RCC 7860 (cell line): ENCODE measurements at regions not wholly inside any gene's neighbourhood (a gene's known extent, or its start where the extent isn't known, plus 50 kb on each side); places are given as distances from the start of the nearest gene placed in this dataset.
"Not testable (repeated sequence)": the region's sequence is repeated elsewhere in the genome, so short reads cannot be mapped to it uniquely, and the experiment has no call there.

ENCODE experiments used
- DNase-seq: peaks from one replicate; pipeline ENCODE4 v3.0.0-alpha.2; 2015; ENCODE audit warnings: low spot score
- FAIRE-seq: peaks from 2 replicates; lab custom pipeline; 2012; peaks lifted over from hg19 to GRCh38; lab: Jason Lieb, UNC

DNA sequence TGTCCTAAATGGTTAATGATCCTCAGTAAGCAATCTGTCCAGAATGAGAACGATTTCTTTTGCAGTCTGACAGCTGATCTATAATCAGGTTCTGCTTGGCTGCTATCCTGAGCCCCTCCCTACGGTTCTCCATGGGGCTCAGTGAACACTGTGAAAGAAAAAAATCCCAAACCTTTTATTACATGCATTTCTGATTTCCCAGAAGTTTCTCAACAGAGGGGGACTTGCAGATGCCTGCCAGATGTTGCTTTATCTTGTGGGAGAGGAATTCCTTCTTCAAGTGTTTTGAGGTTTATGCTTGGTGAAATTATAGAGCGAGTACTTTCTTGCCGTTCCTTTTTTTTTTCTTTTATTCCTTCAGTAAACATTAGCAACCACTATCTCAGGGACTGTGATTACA lies 531.9 kb upstream of the ISX start:
- FAIRE-seq: no peak
- no peak for DNase-seq

- DNase-seq: peak; percentile 66
These were observed 498.6 kb upstream of the ISX start for GRCh38 chr22:34567367-34567766.

DNA sequence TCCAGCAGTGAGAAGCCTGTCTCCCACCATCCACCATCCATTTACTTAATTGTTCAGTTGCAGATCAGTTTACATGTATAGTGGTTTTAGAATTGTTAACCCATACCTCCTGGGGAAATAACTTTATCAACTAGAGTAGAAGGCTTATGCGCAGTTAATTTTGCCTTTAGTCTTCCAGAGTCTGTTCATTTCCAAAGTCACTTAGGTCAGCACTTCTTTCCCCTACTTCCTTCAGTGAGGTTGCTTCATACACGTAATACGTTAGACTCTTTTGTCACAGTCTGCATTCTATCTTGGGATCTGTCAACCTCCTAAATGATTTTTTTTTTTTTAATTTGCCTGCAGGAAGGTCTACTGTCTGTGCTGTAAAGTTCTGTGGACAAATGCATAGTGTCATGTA lies 495.6 kb upstream of the ISX start:
- FAIRE-seq: no peak
- DNase-seq: no peak

More at GRCh38 chr22:34567367-34567766, 498.6 kb upstream of the ISX start:
- no peak for FAIRE-seq

DNA sequence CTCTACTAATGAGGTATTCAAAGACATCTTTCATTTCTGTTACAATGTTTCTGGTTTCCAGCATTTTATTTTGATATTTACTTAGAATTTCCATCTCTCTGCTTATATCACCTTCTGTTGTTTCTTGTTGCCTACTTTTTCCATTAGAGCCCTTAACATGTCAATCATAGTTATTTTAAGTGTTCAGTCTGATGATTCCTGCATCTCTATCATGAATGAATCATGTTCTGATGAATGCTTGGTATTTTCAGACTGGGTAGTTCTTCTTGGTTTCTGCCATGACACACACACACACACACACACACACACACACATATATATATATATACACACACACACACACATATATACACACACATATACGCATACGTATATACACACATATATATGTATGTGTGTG lies 486.4 kb upstream of the ISX start:
- DNase-seq (no peak), FAIRE-seq (no peak)

DNA sequence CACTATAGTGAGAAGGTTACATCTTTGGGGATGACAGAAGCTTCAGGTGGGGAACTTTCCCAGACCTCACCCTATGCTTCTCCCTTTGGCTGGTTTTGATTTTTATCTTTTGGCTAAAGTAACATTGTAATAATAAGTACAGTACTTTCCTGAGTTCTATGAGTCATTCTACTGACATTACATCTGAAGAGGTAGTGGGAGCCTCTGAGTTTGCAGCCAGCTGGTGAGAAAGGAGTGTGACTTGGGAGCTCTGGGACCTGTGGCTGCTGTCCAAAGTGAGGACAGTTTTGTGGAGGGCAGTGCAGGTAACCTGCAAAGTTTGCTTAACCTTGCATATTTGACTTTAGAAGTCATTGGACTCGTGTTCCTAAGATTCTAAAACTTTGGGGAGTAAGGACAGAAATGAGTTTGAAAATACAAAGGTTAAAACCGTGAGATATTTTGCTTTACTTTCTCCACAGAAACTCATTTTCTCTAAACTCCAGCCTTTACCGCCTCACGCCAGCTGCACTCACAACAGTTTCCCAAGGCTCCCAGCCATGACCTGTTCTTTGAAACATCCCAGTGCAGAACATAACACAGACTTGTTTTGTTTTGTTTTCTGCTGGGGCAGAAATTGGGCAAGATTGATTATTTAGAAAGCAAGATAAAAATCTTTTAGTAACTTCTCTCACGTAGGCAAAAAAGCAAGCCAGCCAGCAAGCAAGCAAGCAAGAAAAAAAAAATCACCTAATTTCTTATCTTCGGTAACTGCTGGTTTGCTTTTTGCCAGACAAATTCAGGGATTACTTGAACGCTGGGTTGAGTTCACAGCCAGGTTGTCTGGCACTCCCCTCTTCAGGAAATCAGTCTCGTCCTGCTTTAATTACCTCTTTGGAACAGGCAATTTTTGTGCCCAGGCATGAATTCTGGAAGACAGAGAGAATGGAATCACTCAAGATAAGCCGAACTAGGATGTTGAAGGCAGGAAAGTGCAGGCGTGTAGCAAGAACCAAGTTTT lies 478.3 kb upstream of the ISX start:
- no peak for FAIRE-seq

DNA sequence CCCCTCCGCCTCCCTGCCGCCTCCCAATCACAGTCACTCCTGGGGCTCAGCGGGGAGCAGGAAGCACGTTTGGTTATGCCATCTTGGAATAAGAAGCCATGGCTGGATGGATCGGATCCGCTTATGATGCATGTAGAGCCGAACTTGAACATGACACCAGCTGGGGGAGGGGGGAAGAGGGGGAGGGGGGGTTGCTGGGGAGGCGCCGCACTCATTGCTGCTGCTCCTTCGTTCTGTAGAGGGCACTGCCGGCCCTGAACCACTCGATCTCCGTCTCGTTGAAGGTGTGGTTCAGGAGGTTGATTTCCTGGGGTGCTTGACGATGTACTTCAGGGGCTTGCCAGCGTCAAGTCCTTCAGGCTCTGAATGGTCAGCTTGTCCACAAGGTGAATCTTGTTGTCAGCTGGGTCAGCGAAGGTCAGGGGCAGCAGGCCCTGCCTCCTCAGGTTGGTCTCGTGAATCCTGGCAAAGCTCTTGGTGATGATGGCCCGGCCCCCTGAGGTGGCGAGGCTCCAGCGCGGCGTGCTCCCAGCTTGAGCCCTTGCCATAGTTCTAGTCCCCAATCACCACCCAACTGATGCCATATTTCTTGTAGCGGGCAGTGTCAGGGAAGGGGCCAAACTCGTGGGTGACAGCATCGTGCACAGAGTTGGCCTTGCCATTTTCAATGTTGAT lies 476.9 kb upstream of the ISX start:
- FAIRE-seq: no peak
- DNase-seq: no peak

More for the DNA sequence above, 478.3 kb upstream of the ISX start:
- DNase-seq: peak; percentile 20

GRCh38 chr22:34592123-34592740 lies 473.7 kb upstream of the ISX start:
- no peak for FAIRE-seq
- DNase-seq: no peak

- FAIRE-seq: no peak
- no peak for DNase-seq
These were observed 466.4 kb upstream of the ISX start for GRCh38 chr22:34599567-34599966.

DNA sequence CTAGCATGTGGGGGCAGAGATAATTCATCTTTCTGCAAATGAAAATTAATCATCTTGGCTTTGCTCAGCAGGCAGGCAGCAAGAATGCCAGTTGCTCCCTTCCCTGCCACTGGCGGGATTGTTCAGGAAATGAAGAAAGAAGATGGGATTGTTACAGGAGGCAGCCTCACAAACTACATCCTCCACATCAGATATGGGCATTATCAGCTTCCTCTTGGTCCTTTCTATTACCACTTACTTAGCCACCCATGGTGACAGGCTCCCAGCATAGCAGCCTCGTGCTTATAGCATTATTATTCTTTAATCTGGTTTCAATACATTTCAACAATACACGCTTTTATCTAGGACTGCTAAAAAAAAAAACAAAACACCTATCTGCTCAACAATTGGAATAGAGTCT lies 461.6 kb upstream of the ISX start:
- DNase-seq: no peak
- FAIRE-seq: no peak

GRCh38 chr22:34608106-34608505 lies 457.9 kb upstream of the ISX start:
- DNase-seq (no peak), FAIRE-seq (no peak)

- FAIRE-seq (no peak), DNase-seq (no peak)
These were observed 457.3 kb upstream of the ISX start for GRCh38 chr22:34608540-34609115.

DNA sequence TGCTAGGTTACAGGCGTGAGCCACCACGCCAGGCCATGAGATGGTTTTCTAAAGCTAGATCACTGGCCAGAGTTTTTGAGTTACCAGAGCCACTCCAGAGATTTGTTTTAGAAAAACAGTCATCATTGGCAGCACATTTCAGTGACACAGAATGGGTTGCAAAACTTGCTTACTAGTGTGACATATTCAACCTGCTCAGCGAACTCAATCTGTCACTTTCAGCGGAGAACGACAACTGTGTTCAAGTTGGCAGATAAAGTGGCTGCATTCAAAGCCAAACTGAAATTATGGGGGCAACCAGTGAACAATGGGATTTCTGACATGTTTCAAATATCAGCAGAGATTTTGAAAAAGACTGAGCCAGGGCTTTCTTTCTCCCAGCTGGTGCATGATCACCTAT lies 456.3 kb upstream of the ISX start:
- no peak for DNase-seq
- no peak for FAIRE-seq

DNA sequence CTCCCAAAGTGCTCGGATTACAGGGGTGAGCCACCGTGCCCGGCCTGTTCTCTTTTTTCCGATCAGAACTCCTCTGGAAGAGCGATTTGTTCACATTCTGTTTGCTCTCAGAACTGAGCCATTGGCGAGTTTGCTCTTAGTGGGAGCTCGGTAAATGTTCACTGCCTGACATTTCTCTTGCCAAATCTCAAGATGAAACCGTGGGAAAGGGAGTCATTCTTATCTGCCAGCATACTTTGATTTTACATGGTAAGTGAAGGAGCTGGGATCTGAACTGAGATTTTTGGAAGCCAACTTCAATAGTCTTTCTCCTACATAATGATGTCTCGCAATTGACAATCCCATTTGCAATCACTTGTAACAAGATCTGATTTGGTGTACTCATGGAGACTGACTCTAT lies 445.8 kb upstream of the ISX start:
- no peak for DNase-seq
- no peak for FAIRE-seq

DNA sequence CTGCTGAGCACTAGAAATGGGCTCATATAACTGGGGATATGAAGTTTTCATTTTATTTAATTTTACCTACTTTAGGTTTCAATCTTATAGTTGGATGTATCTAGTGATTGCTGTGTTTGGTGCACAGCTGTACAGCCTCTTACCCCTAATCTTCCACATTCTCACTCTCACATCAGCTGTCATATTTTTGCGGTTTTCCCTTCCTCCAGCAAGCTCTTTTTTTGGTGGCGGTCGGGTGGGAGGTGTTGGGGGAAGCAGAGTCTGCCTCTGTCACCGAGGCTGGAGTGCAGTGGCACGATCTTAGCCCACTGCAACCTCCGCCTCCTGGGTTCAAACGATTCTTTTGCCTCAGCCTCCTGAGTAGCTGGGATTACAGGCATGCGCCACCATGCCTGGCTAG lies 445.1 kb upstream of the ISX start:
- DNase-seq (no peak), FAIRE-seq (no peak)

- no peak for DNase-seq
- no peak for FAIRE-seq
These were observed 443.4 kb upstream of the ISX start for GRCh38 chr22:34622602-34623001.

GRCh38 chr22:34623580-34623979 lies 442.4 kb upstream of the ISX start:
- FAIRE-seq (no peak), DNase-seq (no peak)

- FAIRE-seq, DNase-seq: not testable (repeated sequence)
These were observed 440.1 kb upstream of the ISX start for GRCh38 chr22:34625892-34626291.

DNA sequence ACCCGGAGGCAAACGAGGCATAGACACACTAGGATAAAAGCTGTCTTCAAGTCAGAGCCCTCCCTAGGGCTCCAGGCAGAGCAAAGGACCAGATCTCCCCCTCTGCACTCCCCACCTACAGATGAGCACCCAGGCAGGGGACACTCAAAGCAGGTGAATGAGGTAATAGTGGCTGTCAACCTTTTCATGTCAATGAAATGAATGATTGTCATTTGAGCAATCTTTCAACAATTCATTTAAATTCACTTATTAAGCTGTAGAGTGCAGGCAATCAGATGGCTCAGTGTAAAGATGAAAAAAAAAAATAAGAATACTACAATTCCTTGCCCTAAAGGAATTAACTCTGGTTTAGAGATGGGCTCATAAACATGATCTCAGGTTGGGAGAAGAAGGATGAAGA lies 427.8 kb upstream of the ISX start:
- FAIRE-seq (no peak), DNase-seq (no peak)

- DNase-seq (no peak), FAIRE-seq (no peak)
These were observed 426.0 kb upstream of the ISX start for GRCh38 chr22:34639911-34640310.

- DNase-seq: no peak
- FAIRE-seq: no peak
These were observed 420.6 kb upstream of the ISX start for GRCh38 chr22:34645375-34645774.

DNA sequence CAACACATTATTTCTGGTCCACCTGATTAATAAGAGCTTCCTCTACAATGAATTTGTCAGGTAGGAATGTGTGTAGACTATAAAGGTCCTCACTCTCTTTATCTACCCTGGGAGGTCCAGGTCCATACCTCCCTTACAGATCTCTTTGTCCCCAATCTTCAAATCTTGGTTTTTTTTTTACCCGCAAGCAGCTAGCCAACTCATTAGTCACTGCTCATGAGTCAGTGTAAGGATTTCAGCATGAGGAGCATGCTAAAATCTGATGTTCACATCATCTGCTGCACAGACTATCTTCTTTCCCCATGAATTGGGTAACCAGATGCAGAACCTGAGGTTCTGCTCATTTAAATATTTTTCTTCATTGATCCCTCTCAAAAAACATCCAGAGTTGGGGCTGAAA lies 397.0 kb upstream of the ISX start:
- DNase-seq: peak; percentile 72
- FAIRE-seq: peak; percentile 81
